ENCODE measurements at regions not wholly inside any gene's neighbourhood (a gene's known extent, or its start where the extent isn't known, plus 50 kb on each side); places are given as distances from the start of the nearest gene placed in this dataset.

DNA sequence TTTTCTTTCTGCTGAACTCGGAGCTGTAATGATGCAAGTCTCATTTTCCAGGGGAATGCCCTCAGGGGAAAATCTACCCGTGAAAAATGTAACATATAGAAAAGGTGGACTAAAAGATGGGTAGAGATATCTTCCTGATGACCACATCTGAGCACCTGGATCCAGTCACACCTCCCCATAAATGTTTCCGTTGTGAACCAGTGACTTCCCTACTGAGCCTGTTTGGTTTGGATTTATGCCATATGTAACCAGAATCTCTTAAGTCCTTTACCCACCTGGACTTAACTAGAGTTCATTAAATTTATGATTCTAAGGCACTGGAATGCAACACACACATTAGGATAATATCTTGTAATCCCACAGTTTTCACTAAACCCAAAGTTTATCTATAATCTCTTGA, 171.1 kb downstream of the ZNF330 start:
- no peak for DNase-seq
- Mint-ChIP-seq H3K36me3 (ENCODE audit: low read depth) (no peaks in the 10 kb centered on the region), H3K27me3 (no peaks in the 10 kb centered on the region), H3K9me3 (no peaks in the 10 kb centered on the region), H3K4me3 (no peak overlapping the region), H3K4me1 (no peaks in the 10 kb centered on the region), H3K27ac (no peak overlapping the region)
- intact Hi-C loops (cut with micrococcal nuclease): no loop called here

DNA sequence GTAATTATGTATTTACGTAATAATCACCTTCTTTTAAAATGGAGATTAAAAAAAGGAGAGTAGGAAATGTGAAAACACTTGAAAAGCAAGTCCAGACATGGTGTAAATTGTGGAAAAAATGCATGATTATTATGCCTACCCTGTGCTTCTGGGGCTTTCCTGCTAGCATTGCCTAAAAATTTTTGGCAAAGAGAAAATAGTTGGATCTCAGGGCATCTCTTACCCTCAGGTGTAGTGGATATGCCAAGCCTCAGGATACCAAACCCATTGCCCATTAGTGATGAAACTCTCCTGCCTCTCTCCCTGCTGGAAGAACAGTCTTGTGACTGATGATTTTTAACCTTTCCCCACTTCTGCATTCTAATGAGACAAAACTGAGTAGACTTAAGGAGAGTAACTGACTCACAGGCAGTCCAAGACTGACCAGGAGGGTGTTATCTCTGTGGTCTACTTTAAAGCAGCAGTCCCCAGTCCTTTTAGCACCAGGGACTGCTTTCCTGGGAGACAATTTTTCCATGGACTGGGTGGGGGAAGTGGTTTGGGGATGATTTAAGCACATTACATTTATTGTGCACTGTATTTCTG, 174.6 kb downstream of the ZNF330 start:
- intact Hi-C loops (cut with micrococcal nuclease): no loop called here

GRCh38 chr4:141395919-141396318, 175.2 kb downstream of the ZNF330 start:
- intact Hi-C loops (cut with micrococcal nuclease): no loop called here
- Mint-ChIP-seq H3K4me1 (no peaks in the 10 kb centered on the region), H3K4me3 (no peak overlapping the region), H3K27ac (no peak overlapping the region), H3K27me3 (no peaks in the 10 kb centered on the region), H3K36me3 (ENCODE audit: low read depth) (no peaks in the 10 kb centered on the region), H3K9me3 (peaks cover 1% of the 10 kb centered on the region)
- no peak for DNase-seq

More for the DNA sequence above, 174.6 kb downstream of the ZNF330 start:
- H3K27ac Mint-ChIP-seq: no peak overlapping the region
- no peaks in the 10 kb centered on the region for H3K9me3 Mint-ChIP-seq
- H3K4me1 Mint-ChIP-seq: no peaks in the 10 kb centered on the region
- no peak overlapping the region for H3K4me3 Mint-ChIP-seq
- no peaks in the 10 kb centered on the region for H3K27me3 Mint-ChIP-seq
- no peak for DNase-seq
- H3K36me3 Mint-ChIP-seq (ENCODE audit: low read depth): no peaks in the 10 kb centered on the region

DNA sequence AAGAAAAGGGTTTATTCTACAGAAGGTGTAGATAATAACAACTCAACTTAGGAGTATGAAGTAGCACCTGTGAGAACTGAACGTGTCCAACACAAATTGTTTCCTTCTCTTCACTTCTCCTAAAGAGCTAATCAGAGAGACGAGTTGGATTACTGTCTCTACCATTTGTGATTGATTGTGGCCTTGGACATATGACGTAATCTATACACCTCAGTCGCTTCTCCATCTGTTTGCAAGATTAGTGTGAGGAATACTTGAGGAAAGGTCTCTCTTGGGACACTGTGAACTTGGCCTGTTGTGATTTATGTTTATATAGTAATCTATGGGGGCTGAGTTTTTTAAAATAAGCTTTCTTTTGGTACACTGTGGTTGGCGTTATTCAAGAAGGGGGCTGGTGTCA, 182.0 kb downstream of the ZNF330 start:
- no peaks in the 10 kb centered on the region for H3K4me1 Mint-ChIP-seq
- DNase-seq: no peak
- no peaks in the 10 kb centered on the region for H3K27me3 Mint-ChIP-seq

GRCh38 chr4:141403782-141404181, 183.1 kb downstream of the ZNF330 start:
- DNase-seq: no peak
- H3K27ac Mint-ChIP-seq: no peak overlapping the region
- H3K36me3 Mint-ChIP-seq (ENCODE audit: low read depth): no peaks in the 10 kb centered on the region
- no peaks in the 10 kb centered on the region for H3K4me1 Mint-ChIP-seq
- H3K4me3 Mint-ChIP-seq: no peak overlapping the region
- intact Hi-C loops (cut with micrococcal nuclease): no loop called here
- H3K27me3 Mint-ChIP-seq: no peaks in the 10 kb centered on the region
- H3K9me3 Mint-ChIP-seq: peaks cover 3% of the 10 kb centered on the region

More for the DNA sequence above, 182.0 kb downstream of the ZNF330 start:
- Mint-ChIP-seq H3K36me3 (ENCODE audit: low read depth) (no peaks in the 10 kb centered on the region), H3K9me3 (peaks cover 3% of the 10 kb centered on the region), H3K4me3 (no peak overlapping the region), H3K27ac (no peak overlapping the region)
- intact Hi-C loops (cut with micrococcal nuclease): no loop called here

DNA sequence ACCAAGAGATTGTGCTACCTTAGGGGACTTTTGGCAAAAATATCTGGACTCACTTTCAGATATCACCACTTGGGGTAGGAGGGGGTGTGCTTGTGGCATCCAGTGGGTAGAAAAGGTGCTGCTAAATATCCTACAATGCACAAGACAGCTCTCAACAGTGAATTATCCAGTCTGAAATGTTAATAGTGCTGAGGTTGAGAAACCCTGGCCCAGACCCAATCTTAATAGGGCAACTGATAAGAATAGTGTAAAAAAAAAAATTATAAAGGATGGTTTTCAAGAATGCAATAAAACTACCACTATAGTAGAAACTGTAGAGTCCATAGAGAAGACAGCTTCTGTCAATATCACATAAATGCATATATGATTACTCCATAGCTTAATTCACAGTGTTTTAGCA, 185.5 kb downstream of the ZNF330 start:
- Mint-ChIP-seq H3K27ac (no peak overlapping the region), H3K9me3 (no peaks in the 10 kb centered on the region), H3K36me3 (ENCODE audit: low read depth) (no peaks in the 10 kb centered on the region), H3K4me3 (no peak overlapping the region), H3K4me1 (no peaks in the 10 kb centered on the region), H3K27me3 (no peaks in the 10 kb centered on the region)
- intact Hi-C loops (cut with micrococcal nuclease): no loop called here
- no peak for DNase-seq

DNA sequence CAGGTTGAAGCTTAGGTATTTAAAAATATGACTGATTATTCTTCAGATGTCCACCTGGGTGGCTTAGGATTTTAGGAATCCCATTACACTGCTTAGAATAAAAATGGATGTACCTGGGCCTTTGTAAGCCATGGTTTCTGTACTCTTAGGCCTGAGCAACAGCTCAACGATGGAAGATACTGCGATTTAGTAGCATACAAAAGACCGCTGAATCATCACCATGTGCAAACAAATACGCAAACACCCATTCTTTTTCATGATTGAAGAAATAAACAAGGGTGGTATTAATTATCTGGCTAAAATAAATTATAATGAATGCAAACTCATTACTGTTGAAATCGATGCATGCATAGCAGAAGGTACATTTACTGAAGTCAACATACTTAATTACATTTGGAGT, 188.9 kb downstream of the ZNF330 start:
- H3K27ac Mint-ChIP-seq: no peak overlapping the region
- DNase-seq: no peak
- H3K36me3 Mint-ChIP-seq (ENCODE audit: low read depth): no peaks in the 10 kb centered on the region
- no peak overlapping the region for H3K4me3 Mint-ChIP-seq
- H3K4me1 Mint-ChIP-seq: no peaks in the 10 kb centered on the region
- no peaks in the 10 kb centered on the region for H3K9me3 Mint-ChIP-seq
- intact Hi-C loops (cut with micrococcal nuclease): no loop called here
- H3K27me3 Mint-ChIP-seq: no peaks in the 10 kb centered on the region

DNA sequence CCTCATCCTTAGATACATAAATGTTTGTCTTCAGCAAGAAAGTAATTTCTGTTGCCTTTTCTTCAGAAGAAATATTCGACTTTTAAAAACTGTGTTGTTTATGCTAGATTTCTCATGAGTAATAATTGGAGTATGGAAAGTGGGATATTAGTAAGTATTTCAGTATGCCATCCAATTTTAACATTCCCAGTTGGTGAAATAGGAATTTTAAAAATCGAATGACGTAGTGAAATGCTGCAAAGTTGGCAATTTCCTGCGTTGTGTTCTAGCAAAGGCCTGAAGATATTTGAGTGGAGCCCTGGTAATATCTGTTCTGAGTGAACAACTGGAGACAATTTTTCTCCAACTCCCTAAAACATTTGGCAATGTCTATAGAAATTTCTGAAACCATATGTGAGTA, 190.1 kb downstream of the ZNF330 start:
- no peaks in the 10 kb centered on the region for H3K9me3 Mint-ChIP-seq
- intact Hi-C loops (cut with micrococcal nuclease): no loop called here
- H3K27ac Mint-ChIP-seq: no peak overlapping the region
- H3K4me3 Mint-ChIP-seq: no peak overlapping the region
- no peaks in the 10 kb centered on the region for H3K4me1 Mint-ChIP-seq
- no peak for DNase-seq
- no peaks in the 10 kb centered on the region for H3K27me3 Mint-ChIP-seq
- H3K36me3 Mint-ChIP-seq (ENCODE audit: low read depth): no peaks in the 10 kb centered on the region

DNA sequence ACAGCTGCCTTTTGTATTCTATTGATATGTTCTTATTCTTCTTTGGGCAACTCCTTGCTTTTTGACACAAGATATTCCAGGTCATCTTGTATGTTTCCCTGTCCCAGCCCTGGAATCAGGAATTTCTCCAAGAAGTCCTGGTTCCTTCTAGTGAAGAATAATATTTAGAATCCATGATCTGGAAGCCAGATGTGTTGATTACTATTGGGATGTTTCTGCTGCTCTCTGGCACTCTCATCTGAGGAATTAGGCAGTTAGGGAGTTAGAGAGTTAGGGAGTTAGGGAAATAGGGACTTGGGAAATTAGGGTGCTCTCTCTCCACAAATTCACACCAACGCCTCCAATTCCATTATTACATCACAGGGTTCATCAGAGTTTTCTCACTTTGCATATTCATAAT, 191.2 kb downstream of the ZNF330 start:
- no peak overlapping the region for H3K27ac Mint-ChIP-seq
- intact Hi-C loops (cut with micrococcal nuclease): no loop called here
- H3K4me1 Mint-ChIP-seq: no peaks in the 10 kb centered on the region
- no peaks in the 10 kb centered on the region for H3K36me3 Mint-ChIP-seq (ENCODE audit: low read depth)
- DNase-seq: no peak
- H3K9me3 Mint-ChIP-seq: no peaks in the 10 kb centered on the region
- H3K27me3 Mint-ChIP-seq: no peaks in the 10 kb centered on the region
- H3K4me3 Mint-ChIP-seq: no peak overlapping the region

GRCh38 chr4:141413366-141413765, 192.7 kb downstream of the ZNF330 start:
- intact Hi-C loops (cut with micrococcal nuclease): no loop called here
- Mint-ChIP-seq H3K36me3 (ENCODE audit: low read depth) (no peaks in the 10 kb centered on the region), H3K9me3 (no peaks in the 10 kb centered on the region), H3K27me3 (no peaks in the 10 kb centered on the region), H3K27ac (no peak overlapping the region), H3K4me1 (no peaks in the 10 kb centered on the region), H3K4me3 (no peak overlapping the region)
- DNase-seq: no peak

DNA sequence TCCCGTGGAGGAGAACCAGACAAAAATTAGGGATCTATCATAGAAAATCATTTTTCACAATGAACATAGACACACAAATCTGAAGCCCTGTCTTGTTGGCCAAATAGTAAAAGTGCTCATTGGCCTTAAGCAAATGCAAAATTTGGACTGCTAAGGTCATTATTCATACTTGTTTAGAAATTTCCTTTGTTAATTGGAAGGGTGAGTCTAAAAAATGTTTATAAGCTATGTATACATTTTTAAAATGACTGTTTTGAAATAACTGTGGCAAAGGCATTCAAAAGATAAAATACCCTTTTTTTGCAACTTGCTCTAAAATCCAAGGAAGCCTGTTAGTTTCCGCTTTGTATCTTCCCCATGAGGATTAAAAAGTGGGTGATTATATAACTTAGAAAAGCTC, 195.0 kb downstream of the ZNF330 start:
- Mint-ChIP-seq H3K36me3 (ENCODE audit: low read depth) (no peaks in the 10 kb centered on the region), H3K9me3 (no peaks in the 10 kb centered on the region), H3K4me1 (no peaks in the 10 kb centered on the region), H3K27ac (no peak overlapping the region), H3K4me3 (no peak overlapping the region), H3K27me3 (no peaks in the 10 kb centered on the region)
- intact Hi-C loops (cut with micrococcal nuclease): no loop called here
- DNase-seq: no peak

GRCh38 chr4:141416219-141416618, 195.5 kb downstream of the ZNF330 start:
- peaks cover 2% of the 10 kb centered on the region for H3K27me3 Mint-ChIP-seq
- H3K27ac Mint-ChIP-seq: no peak overlapping the region
- no peaks in the 10 kb centered on the region for H3K9me3 Mint-ChIP-seq
- no peak for DNase-seq
- intact Hi-C loops (cut with micrococcal nuclease): no loop called here
- no peaks in the 10 kb centered on the region for H3K36me3 Mint-ChIP-seq (ENCODE audit: low read depth)
- no peak overlapping the region for H3K4me3 Mint-ChIP-seq
- no peaks in the 10 kb centered on the region for H3K4me1 Mint-ChIP-seq

- peaks cover 2% of the 10 kb centered on the region for H3K27me3 Mint-ChIP-seq
- intact Hi-C loops (cut with micrococcal nuclease): no loop called here
- H3K4me1 Mint-ChIP-seq: no peaks in the 10 kb centered on the region
- no peak overlapping the region for H3K27ac Mint-ChIP-seq
- no peak overlapping the region for H3K4me3 Mint-ChIP-seq
- no peaks in the 10 kb centered on the region for H3K9me3 Mint-ChIP-seq
- H3K36me3 Mint-ChIP-seq (ENCODE audit: low read depth): no peaks in the 10 kb centered on the region
- no peak for DNase-seq
Measured at GRCh38 chr4:141416677-141417363, 196.1 kb downstream of the ZNF330 start.

GRCh38 chr4:141417387-141417786, 196.7 kb downstream of the ZNF330 start:
- H3K27ac Mint-ChIP-seq: no peak overlapping the region
- H3K4me3 Mint-ChIP-seq: no peak overlapping the region
- no peaks in the 10 kb centered on the region for H3K9me3 Mint-ChIP-seq
- peaks cover 2% of the 10 kb centered on the region for H3K27me3 Mint-ChIP-seq
- no peaks in the 10 kb centered on the region for H3K4me1 Mint-ChIP-seq
- DNase-seq: no peak
- intact Hi-C loops (cut with micrococcal nuclease): no loop called here
- no peaks in the 10 kb centered on the region for H3K36me3 Mint-ChIP-seq (ENCODE audit: low read depth)

- no peak for DNase-seq
Measured at GRCh38 chr4:141425124-141425523, 204.4 kb downstream of the ZNF330 start.

More at GRCh38 chr4:141425124-141425523, 204.4 kb downstream of the ZNF330 start:
- Mint-ChIP-seq H3K9me3 (no peaks in the 10 kb centered on the region), H3K27ac (no peak overlapping the region), H3K36me3 (ENCODE audit: low read depth) (no peaks in the 10 kb centered on the region), H3K4me3 (no peak overlapping the region), H3K4me1 (no peaks in the 10 kb centered on the region), H3K27me3 (peaks cover 2% of the 10 kb centered on the region)
- intact Hi-C loops (cut with micrococcal nuclease): no loop called here
